Muscle layer of duodenum (tissue), 2 donors: ENCODE measurements at regions not wholly inside any gene's neighbourhood (a gene's known extent, or its start where the extent isn't known, plus 50 kb on each side); places are given as distances from the start of the nearest gene placed in this dataset.

Experiments
- H3K27ac ChIP-seq: one replicate; pipeline ENCODE4 v1.7.0; 2013; ENCODE audit warnings: mild to moderate bottlenecking, low read length
- H3K27me3 ChIP-seq: one replicate; pipeline ENCODE4 v1.7.0; 2013; ENCODE audit warnings: low read depth, mild to moderate bottlenecking, control low read depth, low read length
- H3K36me3 ChIP-seq, 2 donors: one replicate each; pipeline ENCODE4 v1.7.0; 2013; ENCODE audit warnings: low read length in 2 of 2, control low read depth in 1 of 2, mild to moderate bottlenecking in 1 of 2; ENCODE audit not compliant: insufficient read depth in 2 of 2, control insufficient read depth in 1 of 2
- H3K4me1 ChIP-seq, 2 donors: one replicate each; pipeline ENCODE4 v1.7.0; 2013; ENCODE audit warnings: low read length in 2 of 2, mild to moderate bottlenecking in 2 of 2, control low read depth in 1 of 2, moderate library complexity in 1 of 2; ENCODE audit not compliant: insufficient read depth in 2 of 2, control insufficient read depth in 1 of 2
- H3K4me3 ChIP-seq, 2 donors: one replicate each; pipeline ENCODE4 v1.7.0; 2013; ENCODE audit warnings: low read length in 2 of 2, low read depth in 1 of 2, mild to moderate bottlenecking in 1 of 2
- H3K9me3 ChIP-seq, 2 donors: one replicate each; pipeline ENCODE4 v1.7.0; 2013; ENCODE audit warnings: low read length in 2 of 2, control low read depth in 1 of 2, mild to moderate bottlenecking in 1 of 2; ENCODE audit not compliant: control insufficient read depth in 1 of 2
- donor health status: healthy.

- Histone ChIP-seq H3K27ac (no peak overlapping the region), H3K27me3 (no peaks in the 10 kb centered on the region), H3K4me1 (no peaks in the 10 kb centered on the region), H3K4me3 (no peak overlapping the region), H3K36me3 (no peaks in the 10 kb centered on the region), H3K9me3 (no peaks in the 10 kb centered on the region)
Measured at GRCh38 chrX:45907786-45908185, 637.4 kb downstream of the ZNF674 start.

- H3K27ac ChIP-seq, result no peak overlapping the region
- H3K36me3 ChIP-seq, result no peaks in the 10 kb centered on the region
- H3K27me3 ChIP-seq, result no peaks in the 10 kb centered on the region
- H3K4me1 ChIP-seq, result peaks cover 0 to 4% of the 10 kb centered on the region in 2 donors
- H3K9me3 ChIP-seq, result no peaks in the 10 kb centered on the region
- no peak overlapping the region for H3K4me3 ChIP-seq
Measured at GRCh38 chrX:45903781-45904201, 641.4 kb downstream of the ZNF674 start.

- no peaks in the 10 kb centered on the region for H3K9me3 ChIP-seq
- H3K27me3 ChIP-seq, result no peaks in the 10 kb centered on the region
- H3K4me1 ChIP-seq, result peaks cover 0 to 4% of the 10 kb centered on the region in 2 donors
- H3K27ac ChIP-seq, result no peak overlapping the region
- no peaks in the 10 kb centered on the region for H3K36me3 ChIP-seq
- H3K4me3 ChIP-seq, result no peak overlapping the region
Measured at GRCh38 chrX:45900766-45901615, 644.2 kb downstream of the ZNF674 start.

GRCh38 chrX:45894864-45895645, 650.2 kb downstream of the ZNF674 start:
- Histone ChIP-seq H3K4me3 (no peak overlapping the region), H3K27ac (no peak overlapping the region), H3K27me3 (no peaks in the 10 kb centered on the region), H3K9me3 (no peaks in the 10 kb centered on the region), H3K4me1 (no peaks in the 10 kb centered on the region), H3K36me3 (no peaks in the 10 kb centered on the region)

GRCh38 chrX:45889471-45889870, 655.8 kb downstream of the ZNF674 start:
- no peaks in the 10 kb centered on the region for H3K9me3 ChIP-seq

GRCh38 chrX:45888518-45888917, 656.7 kb downstream of the ZNF674 start:
- Histone ChIP-seq H3K9me3 (no peaks in the 10 kb centered on the region), H3K4me3 (no peak overlapping the region)

More at GRCh38 chrX:45889471-45889870, 655.8 kb downstream of the ZNF674 start:
- Histone ChIP-seq H3K27me3 (no peaks in the 10 kb centered on the region), H3K36me3 (no peaks in the 10 kb centered on the region), H3K4me1 (no peaks in the 10 kb centered on the region), H3K27ac (no peak overlapping the region), H3K4me3 (no peak overlapping the region)

GRCh38 chrX:45885931-45886330, 659.3 kb downstream of the ZNF674 start:
- no peak overlapping the region for H3K27ac ChIP-seq
- no peaks in the 10 kb centered on the region for H3K9me3 ChIP-seq
- no peaks in the 10 kb centered on the region for H3K4me1 ChIP-seq

More at GRCh38 chrX:45888518-45888917, 656.7 kb downstream of the ZNF674 start:
- Histone ChIP-seq H3K27ac (no peak overlapping the region), H3K4me1 (no peaks in the 10 kb centered on the region), H3K27me3 (no peaks in the 10 kb centered on the region), H3K36me3 (no peaks in the 10 kb centered on the region)

GRCh38 chrX:45879512-45879911, 665.7 kb downstream of the ZNF674 start:
- H3K27me3 ChIP-seq, result no peaks in the 10 kb centered on the region
- H3K4me1 ChIP-seq, result no peaks in the 10 kb centered on the region
- no peaks in the 10 kb centered on the region for H3K9me3 ChIP-seq

More at GRCh38 chrX:45885931-45886330, 659.3 kb downstream of the ZNF674 start:
- Histone ChIP-seq H3K4me3 (no peak overlapping the region), H3K36me3 (no peaks in the 10 kb centered on the region), H3K27me3 (no peaks in the 10 kb centered on the region)

GRCh38 chrX:45876206-45876605, 669.0 kb downstream of the ZNF674 start:
- Histone ChIP-seq H3K36me3 (no peaks in the 10 kb centered on the region), H3K4me3 (no peak overlapping the region), H3K27me3 (no peaks in the 10 kb centered on the region), H3K4me1 (no peaks in the 10 kb centered on the region), H3K27ac (no peak overlapping the region), H3K9me3 (no peaks in the 10 kb centered on the region)

More at GRCh38 chrX:45879512-45879911, 665.7 kb downstream of the ZNF674 start:
- Histone ChIP-seq H3K36me3 (no peaks in the 10 kb centered on the region), H3K27ac (no peak overlapping the region), H3K4me3 (no peak overlapping the region)

GRCh38 chrX:45873781-45874180, 671.4 kb downstream of the ZNF674 start:
- Histone ChIP-seq H3K27me3 (no peaks in the 10 kb centered on the region), H3K27ac (no peak overlapping the region), H3K4me3 (no peak overlapping the region), H3K9me3 (no peaks in the 10 kb centered on the region), H3K4me1 (no peaks in the 10 kb centered on the region), H3K36me3 (no peaks in the 10 kb centered on the region)

- Histone ChIP-seq H3K27ac (no peak overlapping the region), H3K27me3 (no peaks in the 10 kb centered on the region), H3K4me3 (no peak overlapping the region), H3K9me3 (no peaks in the 10 kb centered on the region), H3K36me3 (no peaks in the 10 kb centered on the region), H3K4me1 (no peaks in the 10 kb centered on the region)
Measured at GRCh38 chrX:45872480-45872879, 671.8 kb upstream of the DIPK2B start.
